Cardiac fibroblast (primary cell): ENCODE measurements at regions not wholly inside any gene's neighbourhood (a gene's known extent, or its start where the extent isn't known, plus 50 kb on each side); places are given as distances from the start of the nearest gene placed in this dataset.
"Not testable (repeated sequence)": the region's sequence is repeated elsewhere in the genome, so short reads cannot be mapped to it uniquely, and the experiment has no call there.

Experiments
- DNase-seq, 2 donors: peaks; one replicate each; pipeline versions ENCODE4 v3.0.0 to v3.0.0-alpha.2; 2010; ENCODE audit warnings: low read depth in 2 of 2
- H3K4me3 ChIP-seq, 2 donors: replicated peaks in 1 of 2; 1 replicate in 1 of 2; 2 replicates in 1 of 2; pipeline ENCODE4 v1.5.1; 2011; ENCODE audit warnings: low read depth in 2 of 2, low read length in 2 of 2, mild to moderate bottlenecking in 2 of 2, moderate library complexity in 1 of 2
- TF ChIP-seq, protein P1 (sequence below): IDR thresholded peaks from one replicate; pipeline ENCODE4 v1.5.1; 2011; ENCODE audit warnings: low read depth, mild to moderate bottlenecking, low read length, inconsistent platforms

DNA sequence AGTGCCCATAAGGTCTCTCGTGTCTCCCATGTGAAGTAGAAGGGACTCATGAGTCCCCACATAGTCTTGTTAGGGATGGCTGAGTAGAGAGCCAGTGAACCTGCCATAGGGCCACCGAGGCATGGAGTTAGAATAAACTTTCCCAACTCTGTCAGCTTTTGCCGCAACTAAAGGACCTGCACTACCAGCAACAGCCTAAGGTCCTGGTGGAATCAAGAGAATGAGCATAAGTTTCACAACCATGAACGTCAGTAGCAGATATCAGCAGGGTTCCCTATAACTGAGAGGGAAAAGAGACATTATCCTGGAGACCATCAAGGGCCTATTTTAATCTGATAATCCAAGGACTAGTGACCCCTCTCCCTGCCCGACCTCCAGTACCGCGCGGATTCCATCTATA, 60.3 kb upstream of the FNDC3B start:
- DNase-seq = no peak
- TF ChIP-seq, protein P1, sequence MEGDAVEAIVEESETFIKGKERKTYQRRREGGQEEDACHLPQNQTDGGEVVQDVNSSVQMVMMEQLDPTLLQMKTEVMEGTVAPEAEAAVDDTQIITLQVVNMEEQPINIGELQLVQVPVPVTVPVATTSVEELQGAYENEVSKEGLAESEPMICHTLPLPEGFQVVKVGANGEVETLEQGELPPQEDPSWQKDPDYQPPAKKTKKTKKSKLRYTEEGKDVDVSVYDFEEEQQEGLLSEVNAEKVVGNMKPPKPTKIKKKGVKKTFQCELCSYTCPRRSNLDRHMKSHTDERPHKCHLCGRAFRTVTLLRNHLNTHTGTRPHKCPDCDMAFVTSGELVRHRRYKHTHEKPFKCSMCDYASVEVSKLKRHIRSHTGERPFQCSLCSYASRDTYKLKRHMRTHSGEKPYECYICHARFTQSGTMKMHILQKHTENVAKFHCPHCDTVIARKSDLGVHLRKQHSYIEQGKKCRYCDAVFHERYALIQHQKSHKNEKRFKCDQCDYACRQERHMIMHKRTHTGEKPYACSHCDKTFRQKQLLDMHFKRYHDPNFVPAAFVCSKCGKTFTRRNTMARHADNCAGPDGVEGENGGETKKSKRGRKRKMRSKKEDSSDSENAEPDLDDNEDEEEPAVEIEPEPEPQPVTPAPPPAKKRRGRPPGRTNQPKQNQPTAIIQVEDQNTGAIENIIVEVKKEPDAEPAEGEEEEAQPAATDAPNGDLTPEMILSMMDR = no peak
- no peak overlapping the region for H3K4me3 ChIP-seq

DNA sequence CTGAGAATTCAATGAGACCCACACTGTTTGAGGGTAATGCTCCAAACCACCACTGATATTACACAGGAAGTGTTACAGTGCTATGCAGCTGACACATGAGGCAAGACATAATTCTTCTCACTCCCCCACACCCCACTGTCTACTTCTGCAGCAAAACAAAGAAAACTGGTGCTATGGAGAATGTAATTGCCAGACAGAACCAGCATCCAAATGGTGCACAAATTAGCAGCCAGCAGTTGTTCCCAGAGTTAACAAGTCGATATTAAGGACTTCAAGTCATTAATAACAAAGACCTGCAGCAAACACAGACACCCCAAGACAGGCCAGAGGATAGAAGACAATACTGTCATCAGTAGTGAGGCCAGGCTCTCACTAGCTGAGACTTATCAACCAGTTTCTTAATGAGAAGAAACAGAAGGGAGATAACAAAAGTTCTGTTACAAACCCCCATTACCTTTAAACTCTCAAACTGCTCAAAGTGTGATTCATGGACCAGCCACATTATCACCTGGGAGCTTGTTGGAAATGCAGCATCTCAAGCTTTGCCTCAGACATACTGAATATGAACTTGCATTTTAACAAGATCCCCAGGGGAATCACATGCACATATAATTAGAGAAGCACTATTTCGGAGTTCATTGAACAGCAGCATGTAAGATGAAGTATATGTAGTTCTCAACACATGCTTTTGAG, 58.7 kb upstream of the FNDC3B start:
- peak; percentile 61 to 79 for DNase-seq
- no peak overlapping the region for H3K4me3 ChIP-seq
- TF ChIP-seq, protein P1 = no peak

DNA sequence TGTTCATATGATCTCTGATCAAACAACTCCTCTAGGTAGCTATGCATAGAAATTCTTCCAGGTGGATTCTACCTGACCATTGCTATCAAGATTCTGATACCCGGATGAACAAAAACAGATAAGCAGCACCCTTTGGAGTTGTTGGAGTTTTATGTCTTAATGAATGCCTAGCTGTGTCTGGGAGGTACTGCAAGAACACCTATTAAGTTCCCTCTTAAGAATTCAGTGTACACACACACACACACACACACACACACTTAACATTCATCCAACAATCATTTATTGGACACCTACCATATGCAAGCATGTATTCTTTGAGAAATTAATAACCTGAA, 58.1 kb upstream of the FNDC3B start:
- no peak overlapping the region for H3K4me3 ChIP-seq
- TF ChIP-seq, protein P1 = no peak
- no peak for DNase-seq

DNA sequence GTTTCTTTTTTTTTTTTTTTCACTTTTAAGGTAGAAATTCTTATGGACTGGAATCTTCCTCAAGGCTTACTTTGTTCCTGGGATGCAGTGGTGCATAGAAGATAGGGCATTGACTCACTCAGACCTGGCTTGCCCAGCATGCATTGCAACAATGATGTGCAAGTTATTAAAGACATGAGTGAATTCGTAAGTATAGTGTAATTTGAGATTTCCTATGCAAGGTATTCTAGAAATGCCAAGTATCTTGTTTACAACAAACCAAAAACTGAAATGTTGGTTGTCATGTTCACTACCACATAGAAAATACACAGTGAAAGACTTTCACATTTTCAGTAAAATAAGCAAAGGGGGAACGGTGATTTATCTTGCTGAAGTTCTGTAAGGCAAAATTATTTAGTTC, 56.5 kb upstream of the FNDC3B start:
- H3K4me3 ChIP-seq = no peak overlapping the region
- TF ChIP-seq, protein P1 = no peak
- DNase-seq = peak; percentile 61 to 66

DNA sequence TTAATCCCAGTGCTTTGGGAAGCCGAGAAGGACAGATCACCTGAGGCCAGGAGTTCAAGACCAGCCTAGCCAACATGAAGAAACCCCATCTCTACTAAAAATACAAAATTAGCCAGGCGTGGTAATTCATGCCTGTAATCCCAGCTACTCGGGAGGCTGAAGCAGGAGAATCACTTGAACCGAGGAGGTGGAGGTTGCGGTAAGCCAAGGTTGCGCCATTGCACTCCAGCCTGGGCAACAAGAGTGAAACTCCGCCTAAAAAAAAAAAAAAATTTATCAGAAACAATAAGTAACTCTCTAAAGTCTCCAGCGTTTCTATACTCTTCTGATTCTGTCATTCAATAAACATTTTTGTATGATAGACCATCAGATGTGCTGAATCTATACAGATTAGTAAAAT, 55.7 kb upstream of the FNDC3B start:
- DNase-seq, H3K4me3 ChIP-seq: not testable (repeated sequence)

DNA sequence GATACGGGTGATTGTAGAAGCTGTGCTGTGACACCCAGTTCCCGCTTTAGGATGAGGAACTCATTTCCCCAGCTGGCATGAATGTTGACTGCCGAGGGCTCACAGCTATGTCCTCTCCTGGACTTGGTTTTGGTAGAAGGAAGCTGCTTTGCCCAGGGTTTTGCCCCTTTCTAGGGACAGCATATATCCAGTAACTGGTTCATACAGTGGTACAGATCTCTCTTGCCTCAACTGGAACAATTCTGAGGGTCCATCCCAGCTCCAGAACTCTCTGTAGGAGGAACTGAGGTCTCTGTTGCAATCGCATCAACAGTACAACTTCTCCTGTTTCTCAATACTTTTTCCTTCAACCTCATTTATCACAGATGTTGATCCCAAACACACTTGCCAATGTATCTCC, 54.5 kb upstream of the FNDC3B start:
- DNase-seq = no peak
- H3K4me3 ChIP-seq = no peak overlapping the region
- TF ChIP-seq, protein P1 = no peak

DNA sequence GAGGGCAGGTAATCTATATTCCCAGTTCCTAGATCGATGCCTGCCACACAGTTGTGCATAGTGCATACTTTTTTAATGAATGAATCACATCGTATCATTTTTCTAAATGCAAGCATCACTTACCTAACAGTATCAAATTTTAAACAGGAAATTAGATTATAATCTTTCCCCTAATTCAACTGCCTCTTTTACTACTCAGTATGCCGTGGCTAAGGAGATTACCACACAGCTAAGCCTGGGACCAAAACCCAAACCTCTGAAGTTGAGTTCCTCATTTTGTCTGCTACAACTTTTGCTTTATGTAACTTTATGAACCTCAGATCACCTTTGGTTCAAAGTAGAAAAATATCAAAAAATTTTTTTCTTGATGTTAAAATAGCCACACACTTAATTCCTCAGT, 53.2 kb upstream of the FNDC3B start:
- no peak for DNase-seq
- no peak overlapping the region for H3K4me3 ChIP-seq
- TF ChIP-seq, protein P1 = no peak
